ENCODE measurements at regions not wholly inside any gene's neighbourhood (a gene's known extent, or its start where the extent isn't known, plus 50 kb on each side); places are given as distances from the start of the nearest gene placed in this dataset.
"Not testable (repeated sequence)": the region's sequence is repeated elsewhere in the genome, so short reads cannot be mapped to it uniquely, and the experiment has no call there.

GRCh38 chr7:125201002-125201401 lies 271.4 kb upstream of the POT1 start:
- H3K4me1 Mint-ChIP-seq: no peaks in the 10 kb centered on the region
- H3K36me3 Mint-ChIP-seq (ENCODE audit: low read depth): no peaks in the 10 kb centered on the region

GRCh38 chr7:125197731-125198393 lies 268.2 kb upstream of the POT1 start:
- Mint-ChIP-seq H3K4me3 (no peak overlapping the region), H3K27me3 (no peaks in the 10 kb centered on the region), H3K36me3 (ENCODE audit: low read depth) (no peaks in the 10 kb centered on the region), H3K27ac (no peak overlapping the region), H3K4me1 (no peaks in the 10 kb centered on the region)
- DNase-seq (no peak), ATAC-seq (no peak)
- no peaks in the 10 kb centered on the region for H3K9me3 ChIP-seq (ENCODE audit: control insufficient read depth, low read length, poor library complexity, severe bottlenecking)

More at GRCh38 chr7:125201002-125201401, 271.4 kb upstream of the POT1 start:
- H3K27me3 Mint-ChIP-seq: no peaks in the 10 kb centered on the region
- DNase-seq: no peak
- no peak overlapping the region for H3K4me3 Mint-ChIP-seq
- H3K27ac Mint-ChIP-seq: no peak overlapping the region
- no peak for ATAC-seq
- H3K9me3 ChIP-seq (ENCODE audit: control insufficient read depth, low read length, poor library complexity, severe bottlenecking): no peaks in the 10 kb centered on the region

GRCh38 chr7:125195156-125195555 lies 265.5 kb upstream of the POT1 start:
- Mint-ChIP-seq H3K27me3 (no peaks in the 10 kb centered on the region), H3K27ac (no peak overlapping the region), H3K4me3 (no peak overlapping the region), H3K4me1 (no peaks in the 10 kb centered on the region), H3K36me3 (ENCODE audit: low read depth) (no peaks in the 10 kb centered on the region)
- no peaks in the 10 kb centered on the region for H3K9me3 ChIP-seq (ENCODE audit: control insufficient read depth, low read length, poor library complexity, severe bottlenecking)
- ATAC-seq (no peak), DNase-seq (no peak)

GRCh38 chr7:125193263-125193662 lies 263.6 kb upstream of the POT1 start:
- Mint-ChIP-seq H3K4me1 (no peaks in the 10 kb centered on the region), H3K27ac (no peak overlapping the region), H3K4me3 (no peak overlapping the region), H3K36me3 (ENCODE audit: low read depth) (no peaks in the 10 kb centered on the region), H3K27me3 (no peaks in the 10 kb centered on the region)
- no peak for DNase-seq
- H3K9me3 ChIP-seq (ENCODE audit: control insufficient read depth, low read length, poor library complexity, severe bottlenecking): no peaks in the 10 kb centered on the region
- ATAC-seq: no peak

GRCh38 chr7:125184801-125185200 lies 255.2 kb upstream of the POT1 start:
- Mint-ChIP-seq H3K4me3 (no peak overlapping the region), H3K36me3 (ENCODE audit: low read depth) (no peaks in the 10 kb centered on the region), H3K27me3 (no peaks in the 10 kb centered on the region), H3K27ac (no peak overlapping the region), H3K4me1 (no peaks in the 10 kb centered on the region)
- H3K9me3 ChIP-seq (ENCODE audit: control insufficient read depth, low read length, poor library complexity, severe bottlenecking): no peaks in the 10 kb centered on the region
- no peak for ATAC-seq
- no peak for DNase-seq

- not testable (repeated sequence) for H3K4me1 Mint-ChIP-seq; H3K36me3 Mint-ChIP-seq (ENCODE audit: low read depth); ATAC-seq; H3K27ac Mint-ChIP-seq; H3K9me3 ChIP-seq (ENCODE audit: control insufficient read depth, low read length, poor library complexity, severe bottlenecking); DNase-seq; H3K27me3 Mint-ChIP-seq; H3K4me3 Mint-ChIP-seq
These were observed 252.1 kb upstream of the POT1 start for GRCh38 chr7:125181569-125182267.

- H3K27ac Mint-ChIP-seq: no peak overlapping the region
- H3K4me1 Mint-ChIP-seq: no peaks in the 10 kb centered on the region
- no peak overlapping the region for H3K4me3 Mint-ChIP-seq
- no peak for ATAC-seq
- H3K27me3 Mint-ChIP-seq: no peaks in the 10 kb centered on the region
- no peaks in the 10 kb centered on the region for H3K36me3 Mint-ChIP-seq (ENCODE audit: low read depth)
- DNase-seq: no peak
- H3K9me3 ChIP-seq (ENCODE audit: control insufficient read depth, low read length, poor library complexity, severe bottlenecking): no peaks in the 10 kb centered on the region
These were observed 243.9 kb upstream of the POT1 start for GRCh38 chr7:125173571-125173970.

- ATAC-seq (no peak), DNase-seq (no peak)
- H3K4me3 Mint-ChIP-seq: no peak overlapping the region
- H3K27ac Mint-ChIP-seq: no peak overlapping the region
- peaks cover 3% of the 10 kb centered on the region for H3K9me3 ChIP-seq (ENCODE audit: control insufficient read depth, low read length, poor library complexity, severe bottlenecking)
- H3K4me1 Mint-ChIP-seq: no peaks in the 10 kb centered on the region
- no peaks in the 10 kb centered on the region for H3K27me3 Mint-ChIP-seq
- no peaks in the 10 kb centered on the region for H3K36me3 Mint-ChIP-seq (ENCODE audit: low read depth)
These were observed 239.5 kb upstream of the POT1 start for GRCh38 chr7:125169088-125169487.

- Mint-ChIP-seq H3K4me1 (no peaks in the 10 kb centered on the region), H3K36me3 (ENCODE audit: low read depth) (no peaks in the 10 kb centered on the region), H3K27ac (no peak overlapping the region), H3K27me3 (no peaks in the 10 kb centered on the region), H3K4me3 (no peak overlapping the region)
- H3K9me3 ChIP-seq (ENCODE audit: control insufficient read depth, low read length, poor library complexity, severe bottlenecking): no peaks in the 10 kb centered on the region
- DNase-seq (no peak), ATAC-seq (no peak)
These were observed 225.3 kb upstream of the POT1 start for GRCh38 chr7:125154930-125155329.

GRCh38 chr7:125149151-125149550 lies 219.5 kb upstream of the POT1 start:
- Mint-ChIP-seq H3K27ac (no peak overlapping the region), H3K4me1 (no peaks in the 10 kb centered on the region), H3K36me3 (ENCODE audit: low read depth) (no peaks in the 10 kb centered on the region), H3K4me3 (no peak overlapping the region), H3K27me3 (no peaks in the 10 kb centered on the region)
- DNase-seq: no peak
- H3K9me3 ChIP-seq (ENCODE audit: control insufficient read depth, low read length, poor library complexity, severe bottlenecking): no peaks in the 10 kb centered on the region
- no peak for ATAC-seq

GRCh38 chr7:125147047-125147446 lies 217.4 kb upstream of the POT1 start:
- no peak overlapping the region for H3K4me3 Mint-ChIP-seq
- no peak for DNase-seq
- H3K9me3 ChIP-seq (ENCODE audit: control insufficient read depth, low read length, poor library complexity, severe bottlenecking): no peaks in the 10 kb centered on the region
- H3K4me1 Mint-ChIP-seq: no peaks in the 10 kb centered on the region
- no peak for ATAC-seq
- no peak overlapping the region for H3K27ac Mint-ChIP-seq
- no peaks in the 10 kb centered on the region for H3K27me3 Mint-ChIP-seq
- H3K36me3 Mint-ChIP-seq (ENCODE audit: low read depth): no peaks in the 10 kb centered on the region

- no peaks in the 10 kb centered on the region for H3K27me3 Mint-ChIP-seq
- DNase-seq (no peak), ATAC-seq (no peak)
- no peak overlapping the region for H3K4me3 Mint-ChIP-seq
- H3K27ac Mint-ChIP-seq: no peak overlapping the region
- H3K4me1 Mint-ChIP-seq: no peaks in the 10 kb centered on the region
- H3K9me3 ChIP-seq (ENCODE audit: control insufficient read depth, low read length, poor library complexity, severe bottlenecking): peaks cover 2% of the 10 kb centered on the region
- H3K36me3 Mint-ChIP-seq (ENCODE audit: low read depth): no peaks in the 10 kb centered on the region
These were observed 207.3 kb upstream of the POT1 start for GRCh38 chr7:125136755-125137532.

GRCh38 chr7:125136341-125136740 lies 206.7 kb upstream of the POT1 start:
- Mint-ChIP-seq H3K27ac (no peak overlapping the region), H3K4me1 (no peaks in the 10 kb centered on the region), H3K27me3 (no peaks in the 10 kb centered on the region), H3K36me3 (ENCODE audit: low read depth) (no peaks in the 10 kb centered on the region), H3K4me3 (no peak overlapping the region)
- DNase-seq: no peak
- ATAC-seq: no peak
- H3K9me3 ChIP-seq (ENCODE audit: control insufficient read depth, low read length, poor library complexity, severe bottlenecking): peaks cover 2% of the 10 kb centered on the region
